ENCODE measurements at regions not wholly inside any gene's neighbourhood (a gene's known extent, or its start where the extent isn't known, plus 50 kb on each side); places are given as distances from the start of the nearest gene placed in this dataset.

DNA sequence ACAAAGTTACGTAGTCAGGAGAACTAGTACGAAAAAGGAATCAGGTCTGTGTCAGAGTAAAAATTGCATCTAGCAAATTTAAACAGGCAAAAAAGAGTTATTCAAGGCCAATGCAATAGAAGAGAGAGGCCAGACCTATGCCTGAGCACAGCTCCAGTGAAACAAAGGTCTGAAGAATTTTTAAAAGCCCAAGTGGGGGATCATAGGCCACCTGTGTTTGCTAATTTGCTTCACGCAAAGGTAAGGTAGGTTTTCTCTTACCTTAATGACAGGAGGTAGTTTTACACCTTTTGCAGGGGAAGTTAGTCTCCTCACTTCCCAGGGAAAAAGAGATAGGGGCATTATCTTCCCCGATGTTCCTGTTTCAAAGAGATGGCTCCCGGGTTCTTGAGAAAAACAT is 448.6 kb upstream of the TECRL start:
- no peak overlapping the region for H3K4me3 ChIP-seq (ENCODE audit: low read length)
- no peak for DNase-seq (ENCODE audit: low read depth)
- TF ChIP-seq, protein P1, sequence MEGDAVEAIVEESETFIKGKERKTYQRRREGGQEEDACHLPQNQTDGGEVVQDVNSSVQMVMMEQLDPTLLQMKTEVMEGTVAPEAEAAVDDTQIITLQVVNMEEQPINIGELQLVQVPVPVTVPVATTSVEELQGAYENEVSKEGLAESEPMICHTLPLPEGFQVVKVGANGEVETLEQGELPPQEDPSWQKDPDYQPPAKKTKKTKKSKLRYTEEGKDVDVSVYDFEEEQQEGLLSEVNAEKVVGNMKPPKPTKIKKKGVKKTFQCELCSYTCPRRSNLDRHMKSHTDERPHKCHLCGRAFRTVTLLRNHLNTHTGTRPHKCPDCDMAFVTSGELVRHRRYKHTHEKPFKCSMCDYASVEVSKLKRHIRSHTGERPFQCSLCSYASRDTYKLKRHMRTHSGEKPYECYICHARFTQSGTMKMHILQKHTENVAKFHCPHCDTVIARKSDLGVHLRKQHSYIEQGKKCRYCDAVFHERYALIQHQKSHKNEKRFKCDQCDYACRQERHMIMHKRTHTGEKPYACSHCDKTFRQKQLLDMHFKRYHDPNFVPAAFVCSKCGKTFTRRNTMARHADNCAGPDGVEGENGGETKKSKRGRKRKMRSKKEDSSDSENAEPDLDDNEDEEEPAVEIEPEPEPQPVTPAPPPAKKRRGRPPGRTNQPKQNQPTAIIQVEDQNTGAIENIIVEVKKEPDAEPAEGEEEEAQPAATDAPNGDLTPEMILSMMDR (conservative IDR thresholded peaks at IDR 0.05; ENCODE audit: low read depth, low read length): no peak

- TF ChIP-seq, protein P1 (conservative IDR thresholded peaks at IDR 0.05; ENCODE audit: low read depth, low read length): no peak
- DNase-seq (ENCODE audit: low read depth): peak; percentile 8
- no peak overlapping the region for H3K4me3 ChIP-seq (ENCODE audit: low read length)
These were observed 447.9 kb upstream of the TECRL start for GRCh38 chr4:64857198-64857597.

GRCh38 chr4:64846417-64846816 is 437.2 kb upstream of the TECRL start:
- no peak for DNase-seq (ENCODE audit: low read depth)
- no peak overlapping the region for H3K4me3 ChIP-seq (ENCODE audit: low read length)
- TF ChIP-seq, protein P1 (conservative IDR thresholded peaks at IDR 0.05; ENCODE audit: low read depth, low read length): no peak

GRCh38 chr4:64829749-64830148 is 420.5 kb upstream of the TECRL start:
- DNase-seq (ENCODE audit: low read depth): no peak
- no peak overlapping the region for H3K4me3 ChIP-seq (ENCODE audit: low read length)
- TF ChIP-seq, protein P1 (conservative IDR thresholded peaks at IDR 0.05; ENCODE audit: low read depth, low read length): no peak

GRCh38 chr4:64824591-64824990 is 415.3 kb upstream of the TECRL start:
- TF ChIP-seq, protein P1 (conservative IDR thresholded peaks at IDR 0.05; ENCODE audit: low read depth, low read length): no peak
- H3K4me3 ChIP-seq (ENCODE audit: low read length): no peak overlapping the region
- DNase-seq (ENCODE audit: low read depth): no peak

GRCh38 chr4:64822405-64822804 is 413.2 kb upstream of the TECRL start:
- TF ChIP-seq, protein P1 (conservative IDR thresholded peaks at IDR 0.05; ENCODE audit: low read depth, low read length): no peak
- no peak for DNase-seq (ENCODE audit: low read depth)
- H3K4me3 ChIP-seq (ENCODE audit: low read length): no peak overlapping the region

DNA sequence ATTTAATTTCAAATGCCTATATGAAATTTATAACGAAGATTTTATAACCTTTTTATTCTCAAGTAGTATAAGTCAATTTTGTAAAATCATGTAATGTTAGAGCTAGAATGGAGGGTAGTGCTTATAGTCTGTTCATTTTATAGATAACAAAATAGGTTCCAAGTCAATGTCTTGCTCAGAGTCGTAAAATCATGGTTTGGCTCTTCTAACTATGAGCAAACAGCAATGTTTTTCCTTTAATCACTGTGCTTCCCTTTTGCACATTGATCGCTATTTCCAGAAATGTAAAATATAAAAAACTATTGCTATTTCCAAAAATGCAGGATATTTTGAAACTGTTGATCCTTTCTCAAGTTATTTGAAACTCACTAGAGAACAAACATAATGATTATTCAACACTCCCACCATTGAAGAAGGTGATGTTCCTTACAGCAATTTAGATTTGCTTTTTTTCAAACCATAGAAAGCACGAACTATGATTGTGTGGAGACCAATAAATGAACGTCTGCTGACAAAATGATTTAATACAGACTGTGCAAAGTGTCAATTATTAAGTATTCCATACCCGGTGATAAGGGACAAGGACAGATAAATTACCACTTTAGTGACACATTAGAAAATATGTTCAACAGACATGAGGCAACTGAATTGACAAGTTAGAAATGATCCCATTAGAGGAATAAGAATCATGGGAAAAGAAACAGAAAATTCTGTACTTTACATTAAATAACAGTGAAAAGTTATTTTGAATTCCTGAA is 412.1 kb upstream of the TECRL start:
- H3K4me3 ChIP-seq (ENCODE audit: low read length): no peak overlapping the region
- TF ChIP-seq, protein P1 (conservative IDR thresholded peaks at IDR 0.05; ENCODE audit: low read depth, low read length): no peak
- no peak for DNase-seq (ENCODE audit: low read depth)
